OCI-LY1 (cell line): ENCODE measurements at regions not wholly inside any gene's neighbourhood (a gene's known extent, or its start where the extent isn't known, plus 50 kb on each side); places are given as distances from the start of the nearest gene placed in this dataset.

Source experiments
- CTCF ChIP-seq: fragments of 200-600 bp; sonication (generic), shearing (Covaris generic); IDR thresholded peaks from 2 replicates; pipeline ENCODE4 v1.5.1; 2017; ENCODE audit warnings: mild to moderate bottlenecking, antibody characterized with exemption, low read length, moderate library complexity, mixed read lengths
- EZH2 ChIP-seq: fragments of 200-600 bp; sonication (generic), shearing (Covaris generic); IDR thresholded peaks from 2 replicates; pipeline ENCODE4 v1.8.0; 2017; ENCODE audit warnings: borderline replicate concordance, mixed run types, mild to moderate bottlenecking, antibody characterized with exemption, low read length, moderate library complexity, mixed read lengths

GRCh38 chr11:37503411-37504059 is 905.5 kb upstream of the RAG2 start:
- TF ChIP-seq CTCF (no peak), EZH2 (no peak)
